NCI-H774 (cell line): ENCODE measurements at regions not wholly inside any gene's neighbourhood (a gene's known extent, or its start where the extent isn't known, plus 50 kb on each side); places are given as distances from the start of the nearest gene placed in this dataset.
"Not testable (repeated sequence)": the region's sequence is repeated elsewhere in the genome, so short reads cannot be mapped to it uniquely, and the experiment has no call there.

Experiments used
- DNase-seq: peaks from one replicate; lab custom pipeline; 2025; lab: John Stamatoyannopoulos, UW

DNA sequence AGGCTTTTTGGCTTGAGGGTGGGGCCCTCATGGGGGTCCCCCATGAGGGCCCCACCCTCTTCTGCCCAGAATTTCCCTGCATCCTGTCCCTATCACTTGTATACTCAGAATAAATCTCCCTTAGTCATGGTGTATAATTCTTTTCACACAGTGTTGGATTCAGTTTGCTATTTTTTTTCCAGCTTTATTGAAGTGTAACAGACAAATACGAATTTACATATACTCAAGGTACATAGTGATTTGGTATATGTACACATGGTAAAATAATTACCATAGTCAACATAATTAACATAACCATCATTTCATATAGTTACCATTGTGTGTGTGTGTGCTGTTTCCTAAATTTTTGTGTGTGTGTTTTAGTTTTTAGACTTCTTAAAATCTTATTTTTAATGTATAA lies 289.4 kb downstream of the CNTNAP3B start:
- not testable (repeated sequence) for DNase-seq

DNA sequence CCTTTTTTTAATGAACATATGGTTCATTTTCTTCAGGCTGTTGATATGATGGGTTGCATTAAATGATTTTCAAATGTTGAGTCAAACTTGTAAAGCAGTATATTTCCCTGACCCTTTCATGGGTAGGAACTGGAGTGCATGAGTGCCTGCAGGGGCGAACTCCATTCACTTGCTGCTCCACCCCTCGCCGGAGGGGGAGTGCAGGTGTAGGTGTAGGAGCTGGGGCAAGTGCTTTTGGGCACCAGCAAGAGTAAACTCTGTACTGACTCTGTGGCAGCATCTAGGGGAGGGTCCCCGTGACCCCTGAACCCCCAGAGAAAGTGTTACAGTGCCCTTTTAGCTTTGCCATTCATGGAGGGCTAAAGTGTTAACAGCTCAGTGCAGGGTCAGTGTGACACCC lies 290.3 kb downstream of the CNTNAP3B start:
- DNase-seq = not testable (repeated sequence)

DNA sequence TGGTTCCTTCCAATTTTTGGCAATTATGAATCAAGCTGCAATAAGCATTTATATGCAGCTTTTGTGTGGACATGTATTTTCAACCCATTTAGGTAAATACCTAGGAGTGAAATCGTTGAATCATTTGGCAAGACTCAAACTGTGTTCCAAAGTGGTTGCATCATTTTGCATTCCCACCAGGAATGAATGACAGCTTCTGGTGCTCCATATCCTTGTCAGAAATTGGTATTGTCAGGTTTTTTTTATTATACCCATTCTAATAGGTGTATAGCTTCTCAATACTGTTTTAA lies 290.7 kb downstream of the CNTNAP3B start:
- not testable (repeated sequence) for DNase-seq

DNA sequence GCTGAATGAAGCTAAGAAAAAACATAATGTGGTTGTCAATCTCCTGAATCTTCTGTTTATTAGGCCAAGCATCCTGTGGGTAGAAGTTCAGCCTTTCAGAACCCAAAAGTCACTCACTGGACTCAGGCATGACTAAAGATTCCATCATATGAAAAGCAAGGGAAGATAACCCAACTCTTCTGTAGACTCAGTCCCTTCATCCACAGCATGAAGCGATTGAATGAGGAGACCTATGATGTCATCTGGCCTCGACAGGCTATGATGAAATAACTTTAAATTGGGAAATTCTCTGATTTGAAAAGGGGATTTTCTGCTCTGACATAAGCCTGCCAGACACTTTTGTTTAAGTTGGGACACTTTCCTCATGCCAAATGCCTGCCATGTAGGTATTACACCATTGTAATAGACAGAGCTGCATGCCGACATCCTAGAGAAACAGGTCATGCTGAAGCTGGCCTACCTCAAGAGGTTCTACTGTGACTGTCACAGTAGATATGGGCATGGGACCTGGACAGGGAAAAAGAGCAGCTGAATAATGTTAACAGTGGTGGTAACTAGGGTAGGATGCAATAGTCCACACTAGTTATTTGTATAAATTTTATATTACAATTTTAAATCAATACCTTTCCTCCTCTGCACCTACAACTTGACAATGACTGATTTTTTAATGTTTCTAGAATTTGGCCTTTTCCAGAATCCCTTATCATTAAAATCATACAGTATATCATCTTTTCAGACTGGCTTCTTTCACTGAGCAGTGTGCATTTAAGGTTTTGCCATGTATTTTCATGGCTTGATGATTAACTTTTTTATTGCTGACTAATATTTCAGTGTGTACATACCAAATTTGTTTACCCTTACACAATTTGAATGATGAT lies 291.3 kb downstream of the CNTNAP3B start:
- not testable (repeated sequence) for DNase-seq

DNA sequence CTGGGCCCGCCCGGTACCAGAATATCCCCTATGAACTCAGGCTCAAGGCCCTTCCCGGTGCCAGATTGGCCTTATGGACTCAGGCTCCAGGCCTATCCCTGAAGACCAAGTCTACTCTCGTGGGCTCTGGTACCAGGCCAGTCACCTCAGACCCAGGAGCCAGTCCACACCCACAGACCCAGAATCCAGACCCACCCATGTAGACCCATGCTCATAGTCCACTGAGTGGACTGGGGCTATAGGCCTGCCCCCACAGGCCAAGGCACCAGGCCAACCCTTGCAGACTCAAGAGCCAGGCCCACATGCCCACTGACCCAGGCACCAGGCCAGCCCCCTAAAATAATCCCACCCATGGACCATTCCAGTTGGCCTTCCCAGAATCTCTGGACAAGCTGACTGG lies 296.1 kb downstream of the CNTNAP3B start:
- not testable (repeated sequence) for DNase-seq

DNA sequence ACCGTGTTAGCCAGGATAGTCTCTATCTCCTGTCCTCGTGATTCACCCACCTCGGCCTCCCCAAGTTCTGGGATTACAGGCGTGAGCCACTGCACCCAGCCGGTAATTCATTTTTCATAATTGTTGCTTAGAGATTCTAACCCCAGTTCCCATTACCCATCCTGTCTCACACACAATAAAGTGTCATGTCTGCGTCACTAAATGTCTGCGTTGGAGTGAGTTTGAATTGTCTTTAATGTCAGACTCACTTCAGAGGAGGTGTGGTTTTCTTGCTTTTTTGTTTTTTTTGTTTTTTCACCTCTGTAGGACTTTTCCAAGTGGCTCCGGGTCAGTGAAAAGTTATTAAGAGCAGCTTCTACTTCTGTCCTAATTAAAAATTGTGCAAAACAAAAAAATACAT lies 304.5 kb downstream of the CNTNAP3B start:
- DNase-seq = not testable (repeated sequence)

DNA sequence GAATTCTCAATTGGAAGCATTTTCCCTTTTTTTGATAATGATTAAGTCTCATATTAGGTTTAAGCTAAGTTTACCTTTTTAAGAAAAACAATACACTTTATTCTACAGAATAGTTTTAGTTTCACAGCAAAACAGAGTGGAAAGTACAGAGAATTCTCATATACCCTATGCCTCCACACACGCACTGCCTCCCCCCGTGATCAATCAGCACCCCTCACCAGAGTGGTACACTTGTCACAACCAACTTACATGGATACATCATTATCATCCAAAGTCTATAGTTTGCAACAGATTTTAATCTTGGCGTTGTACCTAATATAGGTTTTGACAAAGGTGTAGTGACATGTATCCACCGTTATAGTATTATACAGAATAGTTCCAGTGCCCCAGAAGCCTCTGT lies 326.5 kb downstream of the CNTNAP3B start:
- DNase-seq = not testable (repeated sequence)

DNA sequence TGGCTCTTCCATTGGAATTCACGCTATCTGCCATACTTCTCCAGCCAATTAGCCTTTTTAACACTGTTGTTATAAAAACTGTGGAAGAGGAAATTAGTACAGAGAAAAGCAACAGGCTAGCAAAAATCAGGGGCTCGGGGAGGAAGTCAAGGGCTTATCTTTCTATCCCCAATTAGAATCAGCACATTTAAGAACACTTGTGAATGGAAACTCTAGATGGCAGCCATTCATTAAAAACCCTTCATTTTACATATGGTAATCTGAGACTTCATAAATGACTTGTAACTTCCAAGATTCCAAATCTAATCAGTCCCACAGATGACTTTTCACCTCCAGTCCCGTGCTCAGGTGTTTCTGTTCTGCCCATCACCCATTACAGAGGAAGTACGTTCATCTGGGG lies 330.5 kb downstream of the CNTNAP3B start:
- not testable (repeated sequence) for DNase-seq

DNA sequence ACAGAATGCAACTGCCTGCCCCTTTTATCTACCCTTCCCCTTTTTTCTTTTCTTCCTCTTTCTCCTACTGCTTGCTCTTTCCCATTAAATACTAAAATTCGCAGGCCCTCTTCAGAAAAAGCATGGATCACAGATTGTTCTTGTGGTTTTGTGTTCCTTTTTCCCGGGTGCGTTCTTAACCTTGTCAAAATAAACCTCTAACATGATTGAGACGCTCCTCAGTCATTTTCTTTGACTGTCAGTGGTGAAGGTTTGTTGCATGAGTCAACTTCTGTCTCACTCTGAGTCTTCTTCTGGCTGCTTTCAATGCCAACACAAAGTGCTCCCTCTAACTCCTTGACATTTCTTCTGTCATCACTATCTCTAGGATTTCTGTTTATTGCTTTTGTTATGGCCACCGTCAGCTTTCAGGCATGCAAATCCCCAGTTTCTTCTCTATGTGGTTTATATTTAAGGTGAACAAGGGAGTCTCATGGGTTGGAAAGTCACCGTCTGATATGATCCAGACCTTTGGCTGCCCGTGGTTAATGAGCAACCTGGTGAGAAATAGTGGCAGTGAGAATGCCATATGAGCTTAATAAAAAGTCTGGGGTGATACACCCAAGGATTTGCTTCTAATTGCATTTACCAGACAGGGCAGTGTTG lies 338.4 kb downstream of the CNTNAP3B start:
- not testable (repeated sequence) for DNase-seq

DNA sequence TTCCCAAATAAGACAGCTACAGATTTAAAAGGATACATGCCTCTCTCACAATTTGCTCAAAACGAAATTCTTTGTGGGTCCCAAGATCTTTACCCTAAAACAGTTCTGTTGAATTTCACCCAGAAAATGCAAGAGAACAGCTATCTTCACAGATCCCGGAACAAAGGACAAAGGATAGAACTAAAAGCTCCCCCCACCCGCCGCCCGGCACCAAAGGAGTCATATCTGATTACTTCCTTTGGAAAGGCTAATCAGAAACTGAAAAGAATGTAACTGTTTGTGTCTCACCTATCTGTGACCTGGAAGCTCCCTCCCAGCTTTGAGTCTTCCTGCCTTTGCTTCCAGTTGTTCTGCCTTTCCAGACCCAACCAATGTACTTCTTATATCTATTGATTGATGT lies 339.2 kb downstream of the CNTNAP3B start:
- not testable (repeated sequence) for DNase-seq

DNA sequence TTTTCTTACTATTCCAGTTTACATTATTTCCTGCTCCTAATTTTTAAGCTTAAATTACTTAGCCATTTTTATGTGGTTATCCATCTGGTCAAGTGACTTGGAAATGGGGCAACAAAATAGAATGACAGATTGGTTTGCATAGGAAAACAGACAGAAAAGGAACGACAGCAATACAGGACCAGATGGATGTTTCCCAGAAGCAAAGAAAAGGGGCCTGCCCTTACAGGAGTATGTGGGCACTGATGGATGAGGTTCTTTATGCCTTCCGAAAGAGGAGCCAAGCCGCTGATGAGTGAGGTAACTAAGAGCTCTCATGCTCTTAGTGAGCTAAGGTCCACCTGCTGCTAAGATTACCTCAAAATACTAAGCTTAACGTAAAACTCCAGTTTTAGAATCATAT lies 339.8 kb downstream of the CNTNAP3B start:
- not testable (repeated sequence) for DNase-seq

DNA sequence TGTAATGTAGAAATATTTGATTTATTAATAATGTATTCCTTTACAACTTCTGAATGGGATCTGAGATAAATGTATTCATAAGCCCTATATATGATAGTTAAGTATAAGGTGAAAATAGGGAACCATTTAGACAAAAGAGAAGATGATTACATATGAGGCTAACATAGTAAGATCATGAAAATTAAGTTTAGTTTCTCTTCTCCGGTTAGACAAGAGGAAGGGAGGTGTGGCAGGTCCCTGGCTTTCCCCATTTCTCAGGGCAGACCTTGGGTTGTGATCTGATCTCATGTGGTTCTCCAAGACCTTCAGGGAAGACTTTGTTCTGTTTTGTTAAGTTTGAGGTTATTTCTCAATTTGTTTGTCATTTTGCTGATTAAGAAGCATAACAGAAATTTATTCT lies 341.3 kb downstream of the CNTNAP3B start:
- not testable (repeated sequence) for DNase-seq

DNA sequence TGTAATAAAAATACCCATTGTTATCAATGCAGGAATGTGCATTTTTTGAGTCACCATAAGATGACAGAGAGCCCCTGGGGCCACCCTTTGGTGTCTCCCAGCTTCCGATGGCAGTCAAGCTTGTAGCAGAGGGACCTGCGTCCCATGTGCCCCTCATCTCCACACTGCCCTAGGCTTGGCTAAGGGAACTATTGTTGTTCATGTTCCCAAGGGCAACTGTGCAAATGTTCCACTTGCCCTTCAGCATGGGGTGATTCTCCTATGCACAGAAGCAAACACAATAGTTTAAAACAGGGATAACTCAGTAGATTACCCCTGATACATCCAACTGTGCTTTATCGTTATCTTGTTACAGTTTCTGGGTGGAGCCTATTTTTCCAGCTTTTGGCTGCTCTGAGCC lies 342.0 kb downstream of the CNTNAP3B start:
- DNase-seq = not testable (repeated sequence)

DNA sequence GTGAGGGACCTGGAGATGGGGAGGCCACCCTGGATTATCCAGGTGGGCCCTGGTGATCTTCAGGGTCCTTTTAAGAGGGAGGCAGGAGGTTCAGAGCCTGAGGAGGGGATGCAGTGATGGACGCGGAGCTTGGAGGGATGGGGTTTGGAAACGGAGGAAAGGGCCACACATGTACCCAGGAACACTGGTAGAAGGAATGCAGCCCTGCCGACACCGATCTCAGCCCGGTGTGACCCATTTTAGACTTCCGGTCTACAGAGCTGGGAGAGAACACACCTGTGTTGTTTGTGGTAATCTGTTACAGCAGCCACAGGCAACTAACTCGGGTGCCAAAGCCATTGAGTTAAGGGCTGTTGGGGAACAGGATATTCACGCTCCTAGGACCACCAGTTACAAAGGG lies 345.2 kb downstream of the CNTNAP3B start:
- not testable (repeated sequence) for DNase-seq

DNA sequence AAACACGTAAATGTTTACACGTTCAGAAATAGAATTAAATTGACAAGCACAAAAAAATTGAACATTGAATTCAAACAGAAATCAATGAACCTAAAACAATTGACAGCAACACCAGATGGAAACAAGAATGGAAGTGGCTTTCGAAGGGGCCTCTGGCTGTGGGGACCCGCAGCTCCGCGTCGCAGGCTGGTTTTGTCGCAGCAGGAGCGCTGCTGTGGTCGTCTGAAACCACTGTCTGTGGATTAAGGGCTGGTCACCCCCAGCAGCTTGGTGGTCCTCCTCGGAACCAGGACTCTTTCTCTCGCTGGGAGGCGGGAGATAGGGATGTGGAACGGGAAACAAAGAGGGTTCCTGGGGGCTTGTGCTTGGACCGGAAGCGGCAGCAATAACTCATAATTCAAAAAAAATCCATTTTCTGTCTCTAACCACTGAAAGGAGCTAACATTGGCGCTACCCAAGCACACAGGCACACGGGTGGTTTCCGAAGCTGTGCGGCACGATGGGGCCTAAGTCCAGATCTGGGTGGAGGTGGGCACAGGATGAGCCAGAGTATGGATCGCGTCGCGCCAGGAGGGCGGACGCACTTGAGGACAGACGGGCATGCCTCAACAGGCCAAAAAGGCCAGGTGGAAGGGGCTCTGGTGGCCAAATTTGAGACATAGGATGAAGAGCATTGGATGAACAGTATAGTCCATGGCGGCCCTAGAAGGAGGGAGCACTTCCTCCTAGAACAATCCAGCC lies 346.0 kb downstream of the CNTNAP3B start:
- DNase-seq = not testable (repeated sequence)

DNA sequence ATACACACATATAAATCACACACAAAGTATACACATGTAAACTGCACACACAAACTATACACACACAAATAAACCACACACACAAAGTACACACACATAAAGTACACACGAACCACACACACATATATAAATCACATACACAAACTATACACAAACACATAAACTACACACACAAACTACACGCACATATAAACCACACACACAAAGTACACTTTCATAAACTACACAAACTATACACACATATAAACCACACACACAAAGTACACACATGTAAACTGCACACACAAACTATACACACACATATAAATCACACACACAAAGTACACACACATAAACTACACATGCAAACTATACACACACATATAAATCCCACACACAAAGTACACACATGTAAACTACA lies 347.3 kb downstream of the CNTNAP3B start:
- DNase-seq = not testable (repeated sequence)

DNA sequence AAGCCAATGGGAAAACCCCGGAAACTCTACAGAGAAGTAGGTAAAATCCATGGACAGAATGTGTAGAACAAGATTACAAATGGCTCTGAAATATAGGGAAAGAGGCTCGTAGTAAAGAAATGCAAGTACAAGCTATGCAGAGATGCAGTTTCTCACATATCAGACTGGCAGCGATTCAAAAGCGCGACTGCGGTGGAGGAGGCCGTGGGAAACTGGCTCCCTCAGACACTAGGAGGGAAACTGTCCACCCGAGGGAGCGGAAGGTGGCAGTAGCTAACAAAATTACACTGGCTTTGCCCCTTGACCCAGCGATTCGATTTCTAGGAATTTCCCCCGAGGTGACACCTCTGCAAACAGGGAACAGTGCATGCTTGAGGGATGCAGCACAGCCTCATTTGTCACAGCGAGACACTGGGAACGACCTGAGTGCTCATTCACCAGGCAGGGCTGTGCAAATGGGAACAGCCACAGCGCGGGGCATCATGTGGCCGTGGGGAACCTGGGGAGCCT lies 349.3 kb downstream of the CNTNAP3B start:
- not testable (repeated sequence) for DNase-seq

DNA sequence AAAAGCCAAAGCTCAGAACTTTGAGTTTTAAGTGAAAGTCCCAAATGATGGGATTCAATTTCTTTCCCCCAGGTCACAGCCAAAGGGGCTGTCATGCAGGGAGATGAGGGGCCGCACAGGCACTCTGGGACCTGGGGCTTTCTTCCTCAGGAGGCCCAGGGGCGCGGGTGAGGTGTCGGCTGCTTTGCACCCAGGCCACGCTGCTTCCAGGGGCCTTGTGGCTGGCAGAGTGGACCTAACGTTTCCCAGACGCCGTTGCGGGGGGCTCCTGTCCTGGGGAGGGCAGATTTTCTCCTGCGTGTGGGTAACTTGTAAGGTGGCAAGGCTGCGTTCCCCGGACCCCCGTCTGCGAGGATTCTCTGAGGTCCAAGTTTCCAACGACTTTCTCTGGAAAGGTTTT lies 350.0 kb downstream of the CNTNAP3B start:
- not testable (repeated sequence) for DNase-seq

DNA sequence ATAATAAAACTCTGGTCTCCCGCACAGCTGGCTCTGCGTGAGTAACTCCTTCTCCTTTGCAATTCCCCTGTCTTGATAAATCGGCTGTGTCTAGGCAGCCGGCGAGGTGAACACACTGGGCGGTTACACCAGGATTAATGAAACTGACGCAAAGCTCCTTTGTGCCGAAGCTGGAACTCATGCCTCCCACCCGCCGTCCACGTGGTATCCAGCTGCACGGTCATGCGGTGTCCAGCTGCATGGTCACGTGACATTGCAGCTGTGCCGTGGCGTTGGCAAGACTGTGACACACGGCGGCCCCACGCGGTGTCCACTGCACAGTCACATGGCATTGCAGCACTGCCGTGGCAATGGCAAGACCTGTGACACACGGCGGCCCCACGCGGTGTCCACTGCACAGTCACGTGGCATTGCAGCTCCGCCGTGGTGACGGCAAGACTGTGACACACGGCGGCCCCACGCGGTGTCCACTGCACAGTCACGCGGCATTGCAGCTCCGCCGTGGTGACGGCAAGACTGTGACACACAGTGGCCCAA lies 350.6 kb downstream of the CNTNAP3B start:
- not testable (repeated sequence) for DNase-seq

DNA sequence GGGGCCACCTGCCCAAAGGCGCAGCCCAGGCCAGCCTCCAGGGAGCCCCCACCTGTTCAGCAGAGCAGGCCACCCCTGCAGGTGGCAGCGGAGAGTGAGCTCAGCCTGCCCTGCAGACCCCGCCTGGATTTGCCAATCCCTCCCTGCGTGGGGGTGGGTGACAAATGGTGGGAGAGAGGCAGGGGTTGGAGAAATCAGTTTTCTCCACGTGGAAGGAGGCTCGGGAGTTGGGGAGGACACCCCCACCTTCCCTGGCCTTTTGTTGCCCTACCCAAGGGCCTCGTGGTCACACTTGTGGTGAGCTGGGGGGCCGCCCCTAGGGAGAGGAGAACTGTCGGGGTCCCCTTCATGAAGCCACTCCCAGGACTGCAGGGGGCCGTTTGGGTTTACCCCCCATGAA lies 351.7 kb downstream of the CNTNAP3B start:
- DNase-seq = not testable (repeated sequence)

DNA sequence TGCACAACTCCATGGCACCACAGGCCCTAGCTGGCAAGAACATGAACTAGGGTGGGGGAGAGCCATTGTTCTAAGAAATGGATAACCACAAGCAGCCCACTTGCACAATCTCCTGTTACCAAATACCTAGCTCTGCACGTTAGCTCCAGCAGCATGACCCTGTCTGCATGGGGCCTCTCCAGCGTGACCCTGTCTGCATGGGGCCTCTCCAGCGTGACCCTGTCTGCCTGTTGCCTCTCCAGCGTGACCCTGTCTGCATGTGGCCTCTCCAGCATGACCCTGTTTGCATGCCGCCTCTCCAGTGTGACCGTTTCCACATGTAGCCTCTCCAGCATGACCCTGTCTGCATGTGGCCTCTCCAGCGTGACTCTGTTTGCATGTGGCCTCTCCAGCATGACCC lies 356.7 kb downstream of the CNTNAP3B start:
- DNase-seq = not testable (repeated sequence)

DNA sequence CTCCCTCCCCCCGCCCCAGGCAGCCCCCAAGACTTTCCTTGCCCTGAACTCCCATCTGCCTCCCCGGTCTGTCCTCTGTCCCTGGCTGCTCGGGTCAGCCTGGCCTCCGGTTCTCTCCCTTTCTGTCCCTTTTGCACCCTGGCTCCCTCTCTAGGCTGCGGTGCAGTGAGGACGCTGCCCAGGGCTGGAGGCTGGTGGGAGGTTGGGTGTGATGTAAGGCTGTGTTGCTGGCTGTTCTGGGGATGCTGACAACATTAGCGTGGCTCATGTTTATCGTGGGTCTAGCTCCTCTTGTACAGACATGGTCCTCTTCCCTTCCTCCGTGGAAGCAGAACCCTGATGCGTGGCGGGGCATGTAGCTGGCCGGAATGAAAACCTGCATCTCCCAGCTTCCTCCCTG lies 357.5 kb downstream of the CNTNAP3B start:
- DNase-seq = not testable (repeated sequence)
